CD14-positive monocyte (primary cell): ENCODE measurements at regions not wholly inside any gene's neighbourhood (a gene's known extent, or its start where the extent isn't known, plus 50 kb on each side); places are given as distances from the start of the nearest gene placed in this dataset.

Experiments
- DNase-seq, 3 donors: peaks; one replicate each; pipeline ENCODE4 v3.0.0-alpha.2; 2011 to 2022
- H2AFZ ChIP-seq: 2 replicates; pipeline ENCODE4 v1.6.0; 2012; ENCODE audit warnings: mild to moderate bottlenecking, low read depth, low read length, inconsistent platforms; ENCODE audit not compliant: insufficient read depth, poor library complexity, severe bottlenecking
- H3K27ac ChIP-seq, 2 donors: 1 replicate in 1 of 2; 2 replicates in 1 of 2; pipeline ENCODE4 v1.5.1; 2012 to 2013; ENCODE audit warnings: low read length in 2 of 2, control low read depth in 1 of 2, inconsistent platforms in 1 of 2, low read depth in 1 of 2, mild to moderate bottlenecking in 1 of 2
- H3K27me3 ChIP-seq, 2 donors: one replicate each; pipeline versions ENCODE4 v1.6.0 to v1.6.1; 2011 to 2013; ENCODE audit warnings: low read length in 2 of 2; ENCODE audit not compliant: control insufficient read depth in 2 of 2, insufficient read depth in 2 of 2
- H3K36me3 ChIP-seq, 2 donors: replicated peaks in 1 of 2; 1 replicate in 1 of 2; 2 replicates in 1 of 2; pipeline versions ENCODE4 v1.5.1 to v1.6.1; 2012 to 2013; ENCODE audit warnings: low read length in 2 of 2, control low read depth in 1 of 2, inconsistent platforms in 1 of 2, mild to moderate bottlenecking in 1 of 2; ENCODE audit not compliant: insufficient read depth in 2 of 2, control insufficient read depth in 1 of 2
- H3K4me1 ChIP-seq, 2 donors: 1 replicate in 1 of 2; 2 replicates in 1 of 2; pipeline versions ENCODE4 v1.5.1 to v1.6.1; 2012 to 2013; ENCODE audit warnings: low read length in 2 of 2, control low read depth in 1 of 2, inconsistent platforms in 1 of 2, mild to moderate bottlenecking in 1 of 2, moderate library complexity in 1 of 2; ENCODE audit not compliant: insufficient read depth in 2 of 2, control insufficient read depth in 1 of 2
- H3K4me2 ChIP-seq: replicated peaks from 2 replicates; pipeline ENCODE3; 2012; ENCODE audit warnings: low read length, moderate library complexity, mild to moderate bottlenecking; ENCODE audit not compliant: poor library complexity, severe bottlenecking; ENCODE audit errors: extremely low read depth
- H3K4me3 ChIP-seq, 3 experiments: fragments of 200-600 bp in 1 of 3; sonication (generic) in 1 of 3; replicated peaks in 1 of 3; 1 replicate in 2 of 3; 2 replicates in 1 of 3; pipeline ENCODE4 v1.5.1; 2011 to 2013; ENCODE audit warnings: low read length in 3 of 3, mild to moderate bottlenecking in 3 of 3, control low read depth in 2 of 3, low read depth in 2 of 3, inconsistent platforms in 1 of 3, moderate library complexity in 1 of 3
- H3K79me2 ChIP-seq: 2 replicates; pipeline ENCODE4 v1.6.0; 2012; ENCODE audit warnings: mild to moderate bottlenecking, control low read depth, inconsistent platforms, low read length, moderate library complexity; ENCODE audit not compliant: insufficient read depth
- H3K9ac ChIP-seq: 2 replicates; pipeline ENCODE4 v1.6.0; 2017; ENCODE audit warnings: low read length, mild to moderate bottlenecking; ENCODE audit not compliant: insufficient read depth, poor library complexity, severe bottlenecking
- H3K9me3 ChIP-seq, 2 donors: replicated peaks in 1 of 2; 1 replicate in 1 of 2; 2 replicates in 1 of 2; pipeline versions ENCODE4 v1.5.1 to v1.6.1; 2012 to 2013; ENCODE audit warnings: low read length in 2 of 2, control low read depth in 1 of 2; ENCODE audit not compliant: control insufficient read depth in 1 of 2, insufficient read depth in 1 of 2
- H4K20me1 ChIP-seq: 2 replicates; pipeline ENCODE4 v1.6.0; 2012; ENCODE audit warnings: mild to moderate bottlenecking, low read length, control low read depth, moderate library complexity; ENCODE audit not compliant: insufficient read depth
- H3K27ac Mint-ChIP-seq, 7 donors: one replicate each; pipeline ENCODE4 v1.8.0; 2020; ENCODE audit warnings: mild to moderate bottlenecking in 7 of 7, mixed read lengths in 7 of 7, moderate library complexity in 6 of 7, inconsistent platforms in 2 of 7
- H3K27me3 Mint-ChIP-seq, 3 donors: one replicate each; pipeline ENCODE4 v1.8.0; 2021 to 2022; ENCODE audit warnings: low read depth in 3 of 3, mild to moderate bottlenecking in 3 of 3, mixed read lengths in 3 of 3, moderate library complexity in 3 of 3, inconsistent platforms in 1 of 3
- H3K36me3 Mint-ChIP-seq, 2 donors: one replicate each; pipeline ENCODE4 v1.8.0; 2020; ENCODE audit warnings: mixed read lengths in 2 of 2, inconsistent platforms in 1 of 2, mild to moderate bottlenecking in 1 of 2
- H3K4me1 Mint-ChIP-seq: one replicate; pipeline ENCODE4 v1.8.0; 2020; ENCODE audit warnings: mild to moderate bottlenecking, mixed read lengths
- H3K4me3 Mint-ChIP-seq, 2 donors: one replicate each; pipeline ENCODE4 v1.8.0; 2020; ENCODE audit warnings: mild to moderate bottlenecking in 2 of 2, mixed read lengths in 2 of 2, moderate library complexity in 1 of 2
- H3K9me3 Mint-ChIP-seq, 7 donors: one replicate each; pipeline ENCODE4 v1.8.0; 2020 to 2022; ENCODE audit warnings: mixed read lengths in 7 of 7, mild to moderate bottlenecking in 6 of 7, moderate library complexity in 6 of 7, inconsistent platforms in 2 of 7
- WGBS: methylation state at CpG from one replicate; pipeline ENCODE4 v1.1.5; 2013; ENCODE audit warnings: missing lambda C conversion rate; ENCODE audit not compliant: insufficient coverage; 5-methylcytosine and 5-hydroxymethylcytosine counted together
- intact Hi-C, 2 donors: fragments of 100-400 bp; cut with micrococcal nuclease; formaldehyde crosslinking; loops; one replicate each; pipeline versions ENCODE4 v1.15.0 to v1.15.1; 2023
- TF ChIP-seq, protein P1 (sequence below): fragments of 200-600 bp; IDR thresholded peaks from one replicate; pipeline ENCODE4 v1.8.0; 2022; ENCODE audit warnings: antibody characterized with exemption, mild to moderate bottlenecking

DNA sequence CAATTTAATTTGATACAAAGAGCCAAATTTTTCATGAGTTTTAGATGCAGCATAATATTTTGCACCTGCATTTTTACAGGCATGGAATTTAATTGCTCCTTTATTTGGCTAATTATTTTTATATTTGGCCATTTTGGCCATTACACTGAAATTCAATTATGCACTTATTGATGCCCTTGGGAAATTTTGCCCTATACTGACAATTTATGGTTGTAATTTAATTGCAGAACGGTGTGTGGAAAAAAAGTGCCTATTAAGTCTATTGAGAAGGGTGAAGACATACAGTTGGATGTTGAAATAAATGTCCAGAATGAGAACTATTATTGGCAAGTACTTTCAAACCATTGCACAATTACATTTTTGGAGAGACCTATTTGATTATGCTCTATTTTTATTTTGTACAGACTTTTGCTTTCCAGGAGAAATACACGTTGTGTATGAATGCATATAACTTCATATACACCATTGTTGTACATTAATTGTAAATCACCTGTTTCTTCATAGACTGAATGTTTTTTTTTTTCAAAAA is 1319.3 kb upstream of the CDH2 start:
- Histone ChIP-seq H3K9ac (no peak overlapping the region), H3K4me3 (no peak overlapping the region), H3K27ac (no peak overlapping the region), H3K4me1 (no peaks in the 10 kb centered on the region), H3K27me3 (no peaks in the 10 kb centered on the region), H3K79me2 (no peaks in the 10 kb centered on the region), H3K36me3 (no peaks in the 10 kb centered on the region), H2AFZ (no peak overlapping the region), H3K9me3 (peaks cover 0 to 4% of the 10 kb centered on the region in 2 donors), H4K20me1 (no peaks in the 10 kb centered on the region), H3K4me2 (no peak overlapping the region)
- Mint-ChIP-seq H3K4me1 (no peaks in the 10 kb centered on the region), H3K27me3 (no peaks in the 10 kb centered on the region), H3K27ac (no peak overlapping the region), H3K9me3 (peaks cover 0 to 18% (median 7%) of the 10 kb centered on the region in 7 donors), H3K4me3 (no peak overlapping the region), H3K36me3 (no peaks in the 10 kb centered on the region)
- TF ChIP-seq, protein P1, sequence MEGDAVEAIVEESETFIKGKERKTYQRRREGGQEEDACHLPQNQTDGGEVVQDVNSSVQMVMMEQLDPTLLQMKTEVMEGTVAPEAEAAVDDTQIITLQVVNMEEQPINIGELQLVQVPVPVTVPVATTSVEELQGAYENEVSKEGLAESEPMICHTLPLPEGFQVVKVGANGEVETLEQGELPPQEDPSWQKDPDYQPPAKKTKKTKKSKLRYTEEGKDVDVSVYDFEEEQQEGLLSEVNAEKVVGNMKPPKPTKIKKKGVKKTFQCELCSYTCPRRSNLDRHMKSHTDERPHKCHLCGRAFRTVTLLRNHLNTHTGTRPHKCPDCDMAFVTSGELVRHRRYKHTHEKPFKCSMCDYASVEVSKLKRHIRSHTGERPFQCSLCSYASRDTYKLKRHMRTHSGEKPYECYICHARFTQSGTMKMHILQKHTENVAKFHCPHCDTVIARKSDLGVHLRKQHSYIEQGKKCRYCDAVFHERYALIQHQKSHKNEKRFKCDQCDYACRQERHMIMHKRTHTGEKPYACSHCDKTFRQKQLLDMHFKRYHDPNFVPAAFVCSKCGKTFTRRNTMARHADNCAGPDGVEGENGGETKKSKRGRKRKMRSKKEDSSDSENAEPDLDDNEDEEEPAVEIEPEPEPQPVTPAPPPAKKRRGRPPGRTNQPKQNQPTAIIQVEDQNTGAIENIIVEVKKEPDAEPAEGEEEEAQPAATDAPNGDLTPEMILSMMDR: no peak
- WGBS: no CpG with 5 or more reads among the region's 2 CpGs
- no peak for DNase-seq
- intact Hi-C loops: no loop called here

DNA sequence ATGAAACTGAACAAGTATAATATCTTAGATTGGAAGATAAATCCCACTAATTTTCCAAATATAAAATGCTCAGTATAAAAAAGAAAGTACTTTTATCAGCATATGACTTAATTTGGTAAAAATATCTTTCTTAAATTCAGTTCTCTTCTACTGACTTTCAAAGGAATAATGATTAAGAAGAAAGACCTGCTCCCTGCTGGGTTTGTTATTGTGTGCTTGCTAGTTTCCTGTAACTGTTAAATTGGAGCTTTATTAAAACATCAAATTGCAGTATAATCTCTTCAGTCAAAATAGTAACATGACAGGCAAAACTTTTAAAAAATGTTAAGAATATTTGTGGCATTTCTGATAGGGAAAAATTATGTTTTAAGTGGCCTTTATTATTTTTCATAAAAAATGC is 1317.4 kb upstream of the CDH2 start:
- Histone ChIP-seq H4K20me1 (no peaks in the 10 kb centered on the region), H3K27ac (no peak overlapping the region)
- H3K27ac Mint-ChIP-seq: no peak overlapping the region

More for the DNA sequence above, 1317.4 kb upstream of the CDH2 start:
- Histone ChIP-seq H3K4me2 (no peak overlapping the region), H3K9me3 (peaks cover 0 to 4% of the 10 kb centered on the region in 2 donors), H3K36me3 (no peaks in the 10 kb centered on the region), H3K79me2 (no peaks in the 10 kb centered on the region), H3K27me3 (no peaks in the 10 kb centered on the region), H2AFZ (no peak overlapping the region), H3K4me3 (no peak overlapping the region), H3K4me1 (no peaks in the 10 kb centered on the region), H3K9ac (no peak overlapping the region)
- TF ChIP-seq, protein P1: no peak
- Mint-ChIP-seq H3K9me3 (peaks cover 1 to 23% (median 7%) of the 10 kb centered on the region in 7 donors), H3K4me3 (no peak overlapping the region), H3K36me3 (no peaks in the 10 kb centered on the region), H3K4me1 (no peaks in the 10 kb centered on the region), H3K27me3 (no peaks in the 10 kb centered on the region)
- DNase-seq: no peak
- intact Hi-C loops: no loop called here
